Left lung (tissue), 4 donors: ENCODE measurements at regions not wholly inside any gene's neighbourhood (a gene's known extent, or its start where the extent isn't known, plus 50 kb on each side); places are given as distances from the start of the nearest gene placed in this dataset.
"Not testable (repeated sequence)": the region's sequence is repeated elsewhere in the genome, so short reads cannot be mapped to it uniquely, and the experiment has no call there.

ENCODE experiments used
- ATAC-seq: fragments of 200-7000 bp; cut with Tn5 transposase; one replicate; pipeline ENCODE4 v1.9.1; 2020; ENCODE audit warnings: moderate library complexity
- DNase-seq, 4 donors: peaks; one replicate each; pipeline ENCODE4 v3.0.0-alpha.2; 2013 to 2020
- H3K27ac ChIP-seq, 2 donors: fragments of 200-600 bp; sonication (generic) in 1 of 2; one replicate each; pipeline versions ENCODE4 v1.5.0 to v1.8.0; 2020 to 2021
- H3K27me3 ChIP-seq, 2 donors: fragments of 200-600 bp; sonication (generic) in 1 of 2; one replicate each; pipeline versions ENCODE4 v1.5.0 to v1.8.0; 2020 to 2021
- H3K36me3 ChIP-seq, 2 donors: fragments of 200-600 bp; sonication (generic) in 1 of 2; one replicate each; pipeline versions ENCODE4 v1.5.0 to v1.8.0; 2020 to 2021
- H3K4me1 ChIP-seq, 2 donors: fragments of 200-600 bp; one replicate each; pipeline ENCODE4 v1.8.0; 2021
- H3K4me3 ChIP-seq, 2 donors: fragments of 200-600 bp; sonication (generic) in 1 of 2; one replicate each; pipeline versions ENCODE4 v1.5.0 to v1.8.0; 2020 to 2021; ENCODE audit warnings: mild to moderate bottlenecking in 1 of 2
- H3K9me3 ChIP-seq, 2 donors: fragments of 200-600 bp; sonication (generic) in 1 of 2; one replicate each; pipeline versions ENCODE4 v1.5.0 to v1.8.0; 2020 to 2021
- intact Hi-C, 2 donors: fragments of 100-400 bp; cut with DNase I; formaldehyde crosslinking; loops; one replicate each; pipeline versions ENCODE4 v1.11.2 to v1.14.2; 2022
- TF ChIP-seq, protein P1 (sequence below), 2 donors: fragments of 200-600 bp; sonication (generic) in 1 of 2; IDR thresholded peaks; one replicate each; pipeline versions ENCODE4 v1.5.0 to v1.8.0; 2021; ENCODE audit warnings: antibody characterized with exemption in 2 of 2
- donor health status: DM: no; HTN: yes; CAD: no.
- donor health status: DM: no; HTN: no; CAD: no.

DNA sequence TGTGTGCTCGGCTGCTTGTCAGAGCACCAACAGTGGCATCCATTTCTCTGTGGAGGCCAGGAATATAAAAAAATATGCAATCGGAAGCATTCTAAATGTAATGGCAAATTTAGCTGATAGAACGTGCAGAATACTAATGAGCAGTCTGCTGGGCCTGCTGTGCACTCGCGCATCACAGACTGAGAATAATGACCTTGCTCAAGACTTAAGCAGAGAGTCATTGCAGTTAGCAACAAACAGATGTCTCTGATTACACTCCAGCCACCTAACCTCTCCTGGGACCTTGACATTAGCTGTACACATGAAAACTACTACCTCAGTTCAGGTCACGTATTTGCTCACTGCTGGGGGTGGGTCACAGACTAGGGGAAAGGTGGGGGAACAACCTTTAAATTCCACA lies 269.2 kb upstream of the DAAM1 start:
- Histone ChIP-seq H3K27me3 (no peaks in the 10 kb centered on the region), H3K36me3 (no peaks in the 10 kb centered on the region), H3K27ac (no peak overlapping the region), H3K9me3 (no peaks in the 10 kb centered on the region), H3K4me3 (no peak overlapping the region), H3K4me1 (no peaks in the 10 kb centered on the region)
- DNase-seq, result no peak
- TF ChIP-seq, protein P1, sequence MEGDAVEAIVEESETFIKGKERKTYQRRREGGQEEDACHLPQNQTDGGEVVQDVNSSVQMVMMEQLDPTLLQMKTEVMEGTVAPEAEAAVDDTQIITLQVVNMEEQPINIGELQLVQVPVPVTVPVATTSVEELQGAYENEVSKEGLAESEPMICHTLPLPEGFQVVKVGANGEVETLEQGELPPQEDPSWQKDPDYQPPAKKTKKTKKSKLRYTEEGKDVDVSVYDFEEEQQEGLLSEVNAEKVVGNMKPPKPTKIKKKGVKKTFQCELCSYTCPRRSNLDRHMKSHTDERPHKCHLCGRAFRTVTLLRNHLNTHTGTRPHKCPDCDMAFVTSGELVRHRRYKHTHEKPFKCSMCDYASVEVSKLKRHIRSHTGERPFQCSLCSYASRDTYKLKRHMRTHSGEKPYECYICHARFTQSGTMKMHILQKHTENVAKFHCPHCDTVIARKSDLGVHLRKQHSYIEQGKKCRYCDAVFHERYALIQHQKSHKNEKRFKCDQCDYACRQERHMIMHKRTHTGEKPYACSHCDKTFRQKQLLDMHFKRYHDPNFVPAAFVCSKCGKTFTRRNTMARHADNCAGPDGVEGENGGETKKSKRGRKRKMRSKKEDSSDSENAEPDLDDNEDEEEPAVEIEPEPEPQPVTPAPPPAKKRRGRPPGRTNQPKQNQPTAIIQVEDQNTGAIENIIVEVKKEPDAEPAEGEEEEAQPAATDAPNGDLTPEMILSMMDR (IDR thresholded peaks at IDR 0.05), result no peak
- intact Hi-C loops, result no loop called here
- no peak for ATAC-seq

DNA sequence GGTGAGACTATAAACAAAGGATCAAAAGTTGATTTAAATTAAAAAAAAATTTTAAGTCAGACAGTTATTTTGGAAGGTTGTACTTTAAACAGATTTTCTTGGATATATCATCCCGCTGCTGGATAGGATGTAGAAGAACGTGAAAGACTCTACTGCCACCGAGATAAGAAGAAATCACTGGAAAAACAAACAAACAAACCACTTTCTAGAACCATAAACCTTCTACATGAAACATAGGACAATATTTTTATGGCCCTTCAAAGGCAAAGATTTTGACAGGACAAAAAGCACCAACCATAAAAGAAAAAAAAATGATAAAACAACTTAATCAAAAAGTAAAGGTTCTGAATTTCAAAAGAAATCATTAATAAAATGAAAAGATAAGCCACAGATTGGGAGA lies 268.2 kb upstream of the DAAM1 start:
- intact Hi-C loops, result no loop called here
- Histone ChIP-seq H3K36me3 (no peaks in the 10 kb centered on the region), H3K4me3 (no peak overlapping the region), H3K4me1 (no peaks in the 10 kb centered on the region), H3K9me3 (no peaks in the 10 kb centered on the region), H3K27me3 (no peaks in the 10 kb centered on the region), H3K27ac (no peak overlapping the region)
- no peak for ATAC-seq
- TF ChIP-seq, protein P1 (IDR thresholded peaks at IDR 0.05), result no peak
- no peak for DNase-seq

DNA sequence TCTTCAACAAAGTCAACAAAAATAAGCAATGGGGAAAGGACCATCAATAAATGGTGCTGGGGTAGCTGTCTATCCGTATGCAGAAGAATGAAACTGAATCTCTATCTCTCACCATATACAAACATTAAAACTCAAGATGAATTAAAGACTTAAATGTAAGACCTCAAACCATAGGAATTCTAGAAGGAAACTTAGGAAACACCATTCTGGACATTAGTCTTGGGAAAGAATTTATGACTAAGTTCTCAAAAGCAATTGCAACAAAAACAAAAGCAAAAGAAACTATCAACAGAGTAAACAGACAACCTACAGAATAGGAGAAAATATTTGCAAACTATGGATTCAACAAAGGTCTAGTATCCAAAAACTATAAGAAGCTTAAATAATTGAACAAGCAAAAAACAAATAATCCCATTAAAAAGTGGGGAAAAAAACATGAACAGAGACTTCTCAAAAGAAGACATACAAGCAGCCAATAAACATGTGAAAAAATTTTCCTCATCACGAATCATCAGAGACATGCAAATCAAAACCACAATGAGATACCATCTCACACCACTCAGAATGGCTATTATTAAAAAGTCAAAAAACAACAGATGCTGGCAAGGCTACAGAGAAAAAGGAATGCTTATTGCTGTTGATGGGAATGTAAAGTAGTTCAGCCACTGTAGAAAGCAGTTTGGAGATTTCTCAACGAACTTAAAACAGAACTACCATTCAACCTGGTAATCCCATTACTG lies 266.1 kb upstream of the DAAM1 start:
- ATAC-seq, H3K27me3 ChIP-seq, H3K4me3 ChIP-seq, H3K36me3 ChIP-seq, H3K27ac ChIP-seq, H3K9me3 ChIP-seq, H3K4me1 ChIP-seq, intact Hi-C loops, DNase-seq: not testable (repeated sequence)

DNA sequence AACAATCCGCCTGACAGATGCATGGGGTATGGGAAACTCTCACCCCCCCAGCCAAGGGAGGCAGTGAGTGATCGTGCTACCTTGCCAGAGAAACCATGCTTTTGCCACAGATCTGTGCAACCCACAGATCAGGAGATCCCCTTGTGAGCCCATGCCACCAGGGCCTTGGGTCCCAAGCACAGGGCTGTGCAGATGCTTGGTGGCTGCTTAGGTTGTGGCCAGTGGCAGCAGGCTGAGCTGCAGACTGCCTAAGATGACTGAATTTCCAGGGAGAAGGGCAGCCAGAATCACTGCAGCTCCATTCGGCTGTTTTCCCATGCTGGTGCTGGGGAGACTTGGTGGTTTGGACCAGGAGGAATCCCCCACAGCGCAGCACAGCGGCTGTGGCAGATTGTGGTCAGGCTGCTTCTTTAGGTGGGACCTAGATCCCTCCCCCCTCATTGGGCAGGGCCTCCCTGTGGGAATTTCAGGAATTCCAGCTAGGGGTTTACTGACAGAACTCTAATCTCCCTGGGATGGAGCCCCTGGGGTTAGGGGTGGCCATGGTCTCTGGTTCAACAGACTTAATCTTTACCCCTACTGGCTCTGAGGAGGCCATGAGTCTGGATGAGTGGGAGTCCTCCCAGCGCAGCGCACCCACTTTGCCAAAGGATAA lies 264.6 kb upstream of the DAAM1 start:
- Histone ChIP-seq H3K4me1 (no peaks in the 10 kb centered on the region), H3K9me3 (no peaks in the 10 kb centered on the region), H3K4me3 (no peak overlapping the region), H3K36me3 (no peaks in the 10 kb centered on the region), H3K27ac (no peak overlapping the region), H3K27me3 (no peaks in the 10 kb centered on the region)
- TF ChIP-seq, protein P1 (IDR thresholded peaks at IDR 0.05), result no peak
- ATAC-seq (no peak), DNase-seq (peak in 1 of 4 donors; percentile 20)
- intact Hi-C loops, result no loop called here

GRCh38 chr14:58941629-58942028 lies 246.8 kb upstream of the DAAM1 start:
- peaks cover 0 to 9% of the 10 kb centered on the region in 2 donors for H3K9me3 ChIP-seq
- H3K27ac ChIP-seq, result no peak overlapping the region
- no peaks in the 10 kb centered on the region for H3K4me1 ChIP-seq
- H3K27me3 ChIP-seq, result no peaks in the 10 kb centered on the region
- no peaks in the 10 kb centered on the region for H3K36me3 ChIP-seq
- ATAC-seq, result no peak
- no peak for DNase-seq
- TF ChIP-seq, protein P1 (IDR thresholded peaks at IDR 0.05), result no peak
- H3K4me3 ChIP-seq, result no peak overlapping the region
- intact Hi-C loops, result no loop called here
